Osteoblast (primary cell): ENCODE measurements at regions not wholly inside any gene's neighbourhood (a gene's known extent, or its start where the extent isn't known, plus 50 kb on each side); places are given as distances from the start of the nearest gene placed in this dataset.
A peak's percentile ranks its signal among the peaks of the same experiment; 100 is the strongest.

Source experiments
- DNase-seq: peaks from one replicate; pipeline ENCODE4 v3.0.0; 2011; ENCODE audit warnings: low spot score, mixed read lengths; ENCODE audit not compliant: insufficient read length; ENCODE audit errors: missing footprints
- H2AFZ ChIP-seq: 2 replicates; pipeline ENCODE4 v1.6.0; 2011; ENCODE audit warnings: mild to moderate bottlenecking, low read length
- H3K27ac ChIP-seq: 2 replicates; pipeline ENCODE4 v1.5.1; 2011; ENCODE audit warnings: mild to moderate bottlenecking, low read depth, low read length, moderate library complexity
- H3K27me3 ChIP-seq: 2 replicates; pipeline ENCODE4 v1.6.0; 2012; ENCODE audit warnings: mild to moderate bottlenecking, control low read depth, inconsistent platforms, low read length, moderate library complexity; ENCODE audit not compliant: insufficient read depth
- H3K36me3 ChIP-seq: 2 replicates; pipeline ENCODE4 v1.5.1; 2011; ENCODE audit warnings: mild to moderate bottlenecking, low read length, control low read depth, moderate library complexity; ENCODE audit not compliant: insufficient read depth
- H3K4me1 ChIP-seq: 2 replicates; pipeline ENCODE4 v1.5.1; 2011; ENCODE audit warnings: mild to moderate bottlenecking, low read length, control low read depth, moderate library complexity; ENCODE audit not compliant: insufficient read depth
- H3K4me2 ChIP-seq: 2 replicates; pipeline ENCODE4 v1.6.0; 2011; ENCODE audit warnings: mild to moderate bottlenecking, low read length; ENCODE audit not compliant: insufficient read depth
- H3K4me3 ChIP-seq: fragments of 200-600 bp; sonication (generic); 3 replicates; pipeline ENCODE4 v1.5.1; 2012; ENCODE audit warnings: mild to moderate bottlenecking, low read length, inconsistent platforms; ENCODE audit not compliant: insufficient read depth
- H3K79me2 ChIP-seq: 2 replicates; pipeline ENCODE4 v1.6.0; 2012; ENCODE audit warnings: mild to moderate bottlenecking, low read length, control low read depth, inconsistent platforms; ENCODE audit not compliant: insufficient read depth
- H3K9me3 ChIP-seq: 2 replicates; pipeline ENCODE4 v1.5.1; 2011; ENCODE audit warnings: low read depth, low read length, control low read depth
- H4K20me1 ChIP-seq: 2 replicates; pipeline ENCODE4 v1.6.0; 2012; ENCODE audit warnings: mild to moderate bottlenecking, low read length, control low read depth; ENCODE audit not compliant: insufficient read depth
- TF ChIP-seq, protein P1 (sequence below): IDR thresholded peaks from 2 replicates; pipeline ENCODE4 v1.5.1; 2011; ENCODE audit warnings: mild to moderate bottlenecking, low read depth, low read length, moderate library complexity; ENCODE audit errors: extremely low read depth

DNA sequence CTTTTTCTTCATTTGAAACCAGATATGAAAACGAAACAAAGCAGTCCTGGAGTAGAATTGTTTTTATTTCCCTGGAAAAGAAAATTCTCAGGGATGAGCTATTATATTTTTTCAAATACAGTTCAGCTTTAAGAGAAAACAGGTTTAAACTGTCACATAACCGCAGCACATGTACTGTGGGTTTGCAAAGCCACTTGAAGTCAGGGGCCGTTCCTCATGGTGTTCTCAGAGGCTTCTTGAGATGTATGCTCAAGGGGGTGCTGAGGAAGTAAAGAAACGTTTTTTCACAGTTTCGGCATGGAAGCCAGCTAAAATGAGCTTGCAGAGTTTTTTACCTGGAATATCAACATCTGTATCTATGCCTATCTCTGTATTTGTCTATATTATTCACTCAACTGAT is 225.3 kb downstream of the MC4R start:
- TF ChIP-seq, protein P1, sequence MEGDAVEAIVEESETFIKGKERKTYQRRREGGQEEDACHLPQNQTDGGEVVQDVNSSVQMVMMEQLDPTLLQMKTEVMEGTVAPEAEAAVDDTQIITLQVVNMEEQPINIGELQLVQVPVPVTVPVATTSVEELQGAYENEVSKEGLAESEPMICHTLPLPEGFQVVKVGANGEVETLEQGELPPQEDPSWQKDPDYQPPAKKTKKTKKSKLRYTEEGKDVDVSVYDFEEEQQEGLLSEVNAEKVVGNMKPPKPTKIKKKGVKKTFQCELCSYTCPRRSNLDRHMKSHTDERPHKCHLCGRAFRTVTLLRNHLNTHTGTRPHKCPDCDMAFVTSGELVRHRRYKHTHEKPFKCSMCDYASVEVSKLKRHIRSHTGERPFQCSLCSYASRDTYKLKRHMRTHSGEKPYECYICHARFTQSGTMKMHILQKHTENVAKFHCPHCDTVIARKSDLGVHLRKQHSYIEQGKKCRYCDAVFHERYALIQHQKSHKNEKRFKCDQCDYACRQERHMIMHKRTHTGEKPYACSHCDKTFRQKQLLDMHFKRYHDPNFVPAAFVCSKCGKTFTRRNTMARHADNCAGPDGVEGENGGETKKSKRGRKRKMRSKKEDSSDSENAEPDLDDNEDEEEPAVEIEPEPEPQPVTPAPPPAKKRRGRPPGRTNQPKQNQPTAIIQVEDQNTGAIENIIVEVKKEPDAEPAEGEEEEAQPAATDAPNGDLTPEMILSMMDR: no peak

DNA sequence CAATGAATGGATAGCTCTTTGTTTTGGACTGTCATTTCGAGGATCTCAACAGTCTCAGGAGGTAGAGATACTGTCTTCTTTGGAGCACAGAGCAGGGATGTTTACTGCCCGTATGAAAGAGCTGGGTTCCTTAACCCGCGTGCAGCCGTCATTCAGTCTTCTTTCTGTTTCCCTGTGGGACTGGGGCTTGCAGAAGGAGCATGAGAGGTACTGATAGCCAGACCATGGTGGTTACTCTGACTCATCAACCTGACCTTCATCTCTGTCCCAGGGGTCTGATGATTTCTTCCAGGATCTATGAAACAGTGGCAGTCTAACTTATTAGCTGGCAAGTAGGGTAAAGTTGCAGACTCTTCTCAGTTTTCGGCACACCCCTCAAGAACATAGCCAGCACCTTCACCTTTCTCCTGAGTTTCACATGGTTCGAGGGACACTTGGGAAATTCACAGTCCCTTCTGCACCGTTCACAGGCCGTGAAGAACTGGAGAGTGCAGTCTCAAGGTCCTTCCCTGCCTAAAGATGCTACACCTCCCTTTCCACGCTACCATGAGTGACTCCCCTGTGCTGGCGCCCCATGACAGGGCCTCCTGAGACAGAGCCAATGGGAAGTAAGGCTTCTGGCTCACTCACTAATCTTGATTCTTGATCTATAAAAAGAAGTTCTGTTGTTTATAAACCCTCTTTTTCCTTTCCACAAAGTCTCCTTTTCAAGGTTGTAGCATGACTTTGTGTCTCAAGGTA is 226.2 kb downstream of the MC4R start:
- Histone ChIP-seq H2AFZ (no peak overlapping the region), H3K36me3 (no peaks in the 10 kb centered on the region), H3K4me3 (no peak overlapping the region), H3K9me3 (no peaks in the 10 kb centered on the region), H4K20me1 (no peaks in the 10 kb centered on the region), H3K27ac (no peak overlapping the region), H3K4me2 (no peak overlapping the region), H3K27me3 (no peaks in the 10 kb centered on the region), H3K79me2 (no peaks in the 10 kb centered on the region), H3K4me1 (peaks cover 3% of the 10 kb centered on the region)
- TF ChIP-seq, protein P1: no peak
- no peak for DNase-seq

More for the DNA sequence above, 225.3 kb downstream of the MC4R start:
- no peaks in the 10 kb centered on the region for H3K27me3 ChIP-seq
- peak; percentile 2 for DNase-seq
- H3K9me3 ChIP-seq: no peaks in the 10 kb centered on the region
- no peak overlapping the region for H2AFZ ChIP-seq
- H3K79me2 ChIP-seq: no peaks in the 10 kb centered on the region
- peaks cover 3% of the 10 kb centered on the region for H3K4me1 ChIP-seq
- no peak overlapping the region for H3K27ac ChIP-seq
- no peak overlapping the region for H3K4me3 ChIP-seq
- no peaks in the 10 kb centered on the region for H3K36me3 ChIP-seq
- H3K4me2 ChIP-seq: no peak overlapping the region
- H4K20me1 ChIP-seq: no peaks in the 10 kb centered on the region

DNA sequence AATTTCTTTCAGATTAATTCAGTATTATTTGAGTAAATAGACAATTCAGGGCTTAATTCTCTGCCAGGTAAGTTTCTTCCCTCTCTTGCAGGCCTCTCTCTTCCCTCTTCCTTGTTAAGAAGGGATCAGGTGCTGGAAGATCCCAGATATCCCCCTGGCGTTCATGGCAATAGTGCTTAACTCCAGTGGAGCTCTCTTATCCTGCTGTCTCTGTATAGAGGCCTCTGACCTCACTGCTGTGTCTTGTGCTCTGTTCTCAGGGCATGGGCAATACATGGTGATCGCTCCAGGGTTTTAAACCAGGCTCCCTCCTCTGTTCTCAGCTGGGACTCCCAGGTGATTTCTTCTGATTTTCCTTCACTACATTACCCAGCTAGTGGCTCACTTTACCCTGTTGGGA is 226.8 kb downstream of the MC4R start:
- no peak overlapping the region for H3K4me2 ChIP-seq
- no peaks in the 10 kb centered on the region for H3K27me3 ChIP-seq
- H2AFZ ChIP-seq: no peak overlapping the region
- peak; percentile 50 for DNase-seq
- H3K4me3 ChIP-seq: no peak overlapping the region
- no peak overlapping the region for H3K27ac ChIP-seq
- TF ChIP-seq, protein P1: no peak
- H3K79me2 ChIP-seq: no peaks in the 10 kb centered on the region
- H4K20me1 ChIP-seq: no peaks in the 10 kb centered on the region
- peaks cover 3% of the 10 kb centered on the region for H3K4me1 ChIP-seq
- H3K36me3 ChIP-seq: no peaks in the 10 kb centered on the region
- no peaks in the 10 kb centered on the region for H3K9me3 ChIP-seq

DNA sequence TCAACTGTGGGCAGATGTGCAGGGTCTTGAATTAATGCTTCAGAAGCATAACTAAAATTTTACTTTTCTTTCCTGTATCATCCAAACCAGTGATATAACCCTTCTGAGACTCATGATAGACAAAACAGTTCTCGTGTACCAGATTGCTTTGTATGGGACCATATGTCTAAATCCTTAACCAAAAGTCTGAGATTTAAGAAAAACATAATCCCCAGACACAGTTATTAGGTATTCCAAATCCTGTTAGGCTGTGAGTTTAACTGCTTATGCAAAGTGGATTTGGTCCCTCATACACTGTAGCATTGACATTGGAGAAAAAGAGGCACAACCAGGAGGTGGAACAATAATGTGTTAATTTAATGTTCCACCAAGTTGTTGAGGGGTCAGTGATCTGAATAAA is 235.0 kb downstream of the PMAIP1 start:
- Histone ChIP-seq H3K79me2 (no peaks in the 10 kb centered on the region), H3K4me2 (no peak overlapping the region), H3K9me3 (no peaks in the 10 kb centered on the region), H3K27ac (no peak overlapping the region), H3K4me3 (no peak overlapping the region), H3K4me1 (no peaks in the 10 kb centered on the region), H3K36me3 (no peaks in the 10 kb centered on the region), H3K27me3 (no peaks in the 10 kb centered on the region), H2AFZ (no peak overlapping the region), H4K20me1 (no peaks in the 10 kb centered on the region)
- DNase-seq: peak; percentile 1
- TF ChIP-seq, protein P1: no peak
